Kidney capillary endothelial cell (primary cell): ENCODE measurements at regions not wholly inside any gene's neighbourhood (a gene's known extent, or its start where the extent isn't known, plus 50 kb on each side); places are given as distances from the start of the nearest gene placed in this dataset.

Experiments used
- DNase-seq: peaks from one replicate; pipeline ENCODE4 v3.0.0-alpha.2; 2018; ENCODE audit warnings: low spot score

GRCh38 chr6:98463038-98464000 is 371.1 kb upstream of the POU3F2 start:
- no peak for DNase-seq

GRCh38 chr6:98467091-98467490 is 367.3 kb upstream of the POU3F2 start:
- DNase-seq: no peak

GRCh38 chr6:98467902-98468301 is 366.5 kb upstream of the POU3F2 start:
- no peak for DNase-seq

GRCh38 chr6:98469141-98469540 is 365.2 kb upstream of the POU3F2 start:
- no peak for DNase-seq

- no peak for DNase-seq
These were observed 363.6 kb upstream of the POU3F2 start for GRCh38 chr6:98470821-98471220.

- no peak for DNase-seq
These were observed 362.9 kb upstream of the POU3F2 start for GRCh38 chr6:98471444-98471843.

GRCh38 chr6:98477231-98477630 is 357.1 kb upstream of the POU3F2 start:
- no peak for DNase-seq

GRCh38 chr6:98484696-98485095 is 349.7 kb upstream of the POU3F2 start:
- no peak for DNase-seq

- no peak for DNase-seq
These were observed 348.8 kb upstream of the POU3F2 start for GRCh38 chr6:98485593-98485992.

- DNase-seq: no peak
These were observed 348.3 kb upstream of the POU3F2 start for GRCh38 chr6:98486057-98486456.

- DNase-seq: no peak
These were observed 346.8 kb upstream of the POU3F2 start for GRCh38 chr6:98487612-98488011.

GRCh38 chr6:98498144-98498775 is 336.1 kb upstream of the POU3F2 start:
- DNase-seq: no peak

GRCh38 chr6:98498866-98499265 is 335.5 kb upstream of the POU3F2 start:
- no peak for DNase-seq

- DNase-seq: no peak
These were observed 320.2 kb upstream of the POU3F2 start for GRCh38 chr6:98514073-98514720.

- no peak for DNase-seq
These were observed 319.6 kb upstream of the POU3F2 start for GRCh38 chr6:98514796-98515195.

GRCh38 chr6:98516206-98516605 is 318.2 kb upstream of the POU3F2 start:
- DNase-seq: no peak

- no peak for DNase-seq
These were observed 317.5 kb upstream of the POU3F2 start for GRCh38 chr6:98516866-98517265.

GRCh38 chr6:98525860-98526259 is 308.5 kb upstream of the POU3F2 start:
- DNase-seq: no peak

GRCh38 chr6:98526465-98526864 is 307.9 kb upstream of the POU3F2 start:
- no peak for DNase-seq

- no peak for DNase-seq
These were observed 305.0 kb upstream of the POU3F2 start for GRCh38 chr6:98529364-98529763.

- no peak for DNase-seq
These were observed 303.6 kb upstream of the POU3F2 start for GRCh38 chr6:98530732-98531131.

GRCh38 chr6:98532004-98532403 is 302.4 kb upstream of the POU3F2 start:
- no peak for DNase-seq

GRCh38 chr6:98539741-98540140 is 294.6 kb upstream of the POU3F2 start:
- DNase-seq: no peak
